ENCODE measurements at regions not wholly inside any gene's neighbourhood (a gene's known extent, or its start where the extent isn't known, plus 50 kb on each side); places are given as distances from the start of the nearest gene placed in this dataset.

DNA sequence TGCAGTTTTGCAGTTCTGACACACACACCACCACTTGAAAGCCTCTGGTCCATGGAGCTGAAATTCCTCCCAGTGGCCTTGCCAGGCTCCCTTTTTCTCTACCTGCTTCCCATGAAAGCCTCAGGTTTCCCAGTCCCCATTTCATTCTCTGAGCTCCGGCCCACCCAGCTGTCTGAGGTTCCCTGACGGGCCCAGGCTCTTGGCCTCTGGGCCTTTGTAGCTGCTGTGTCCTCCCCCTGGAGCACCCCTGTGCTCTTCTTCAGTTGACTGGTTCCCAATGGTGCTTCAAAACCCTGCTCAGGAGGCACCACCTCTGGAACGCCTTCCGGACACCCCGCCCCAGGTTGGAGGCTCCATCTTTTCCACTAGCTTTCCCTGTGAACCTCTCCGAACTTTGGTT is 155.9 kb upstream of the SHB start:
- H3K4me3 ChIP-seq: no peak overlapping the region
- H3K27ac ChIP-seq: no peak overlapping the region
- DNase-seq (no peak), ATAC-seq (no peak)
- TF ChIP-seq, protein P1, sequence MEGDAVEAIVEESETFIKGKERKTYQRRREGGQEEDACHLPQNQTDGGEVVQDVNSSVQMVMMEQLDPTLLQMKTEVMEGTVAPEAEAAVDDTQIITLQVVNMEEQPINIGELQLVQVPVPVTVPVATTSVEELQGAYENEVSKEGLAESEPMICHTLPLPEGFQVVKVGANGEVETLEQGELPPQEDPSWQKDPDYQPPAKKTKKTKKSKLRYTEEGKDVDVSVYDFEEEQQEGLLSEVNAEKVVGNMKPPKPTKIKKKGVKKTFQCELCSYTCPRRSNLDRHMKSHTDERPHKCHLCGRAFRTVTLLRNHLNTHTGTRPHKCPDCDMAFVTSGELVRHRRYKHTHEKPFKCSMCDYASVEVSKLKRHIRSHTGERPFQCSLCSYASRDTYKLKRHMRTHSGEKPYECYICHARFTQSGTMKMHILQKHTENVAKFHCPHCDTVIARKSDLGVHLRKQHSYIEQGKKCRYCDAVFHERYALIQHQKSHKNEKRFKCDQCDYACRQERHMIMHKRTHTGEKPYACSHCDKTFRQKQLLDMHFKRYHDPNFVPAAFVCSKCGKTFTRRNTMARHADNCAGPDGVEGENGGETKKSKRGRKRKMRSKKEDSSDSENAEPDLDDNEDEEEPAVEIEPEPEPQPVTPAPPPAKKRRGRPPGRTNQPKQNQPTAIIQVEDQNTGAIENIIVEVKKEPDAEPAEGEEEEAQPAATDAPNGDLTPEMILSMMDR (IDR thresholded peaks at IDR 0.05): no peak
- TF ChIP-seq POLR2A (IDR thresholded peaks at IDR 0.05): no peak
- intact Hi-C loops (cut with DNase I): loop anchor here in 1 of 10 donors (5.0 kb wide), 1 partner anchor 37 kb away; no protein-coding TSS in a partner anchor
- H3K9me3 ChIP-seq: no peaks in the 10 kb centered on the region
- no peaks in the 10 kb centered on the region for H3K36me3 ChIP-seq
- H3K4me1 ChIP-seq: peaks cover 0 to 11% (median 0%) of the 10 kb centered on the region in 12 donors
- WGBS, 4 donors: 87 to 97% (median 92%) methylated on average over 6 of the region's 6 CpGs
- H3K27me3 ChIP-seq: peaks cover 0 to 26% (median 0%) of the 10 kb centered on the region in 9 donors

DNA sequence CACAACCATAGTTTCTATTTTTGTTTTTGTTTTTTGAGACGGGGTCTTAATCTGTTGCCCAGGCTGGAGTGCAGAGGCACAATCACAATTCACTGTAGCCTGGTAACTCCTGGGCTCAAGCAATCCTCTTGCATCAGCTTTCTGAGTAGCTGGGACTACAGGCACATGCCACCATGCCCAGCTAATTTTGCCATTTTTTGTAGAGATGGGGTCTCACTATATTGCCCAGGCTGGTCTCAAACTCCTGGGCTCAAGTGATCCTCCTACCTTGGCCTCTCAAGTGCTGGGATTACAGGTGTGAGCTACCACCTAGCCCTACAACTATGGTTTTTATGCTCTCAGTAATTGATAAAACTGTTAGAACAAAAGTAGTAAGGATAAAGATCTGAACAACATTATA is 147.5 kb upstream of the SHB start:
- H3K27me3 ChIP-seq: peaks cover 0 to 3% (median 0%) of the 10 kb centered on the region in 9 donors
- H3K4me1 ChIP-seq: no peaks in the 10 kb centered on the region
- intact Hi-C loops (cut with DNase I): loop anchor here in 1 of 10 donors (10.0 kb wide), 1 partner anchor 92 kb away; no protein-coding TSS in a partner anchor
- DNase-seq: no peak
- 83 to 95% (median 92%) methylated on average over 1 of the region's 1 CpG for WGBS, 4 donors
- H3K27ac ChIP-seq: no peak overlapping the region
- H3K36me3 ChIP-seq: no peaks in the 10 kb centered on the region
- no peak for TF ChIP-seq POLR2A (IDR thresholded peaks at IDR 0.05)
- TF ChIP-seq, protein P1 (IDR thresholded peaks at IDR 0.05): no peak
- no peaks in the 10 kb centered on the region for H3K9me3 ChIP-seq
- ATAC-seq: no peak
- no peak overlapping the region for H3K4me3 ChIP-seq

DNA sequence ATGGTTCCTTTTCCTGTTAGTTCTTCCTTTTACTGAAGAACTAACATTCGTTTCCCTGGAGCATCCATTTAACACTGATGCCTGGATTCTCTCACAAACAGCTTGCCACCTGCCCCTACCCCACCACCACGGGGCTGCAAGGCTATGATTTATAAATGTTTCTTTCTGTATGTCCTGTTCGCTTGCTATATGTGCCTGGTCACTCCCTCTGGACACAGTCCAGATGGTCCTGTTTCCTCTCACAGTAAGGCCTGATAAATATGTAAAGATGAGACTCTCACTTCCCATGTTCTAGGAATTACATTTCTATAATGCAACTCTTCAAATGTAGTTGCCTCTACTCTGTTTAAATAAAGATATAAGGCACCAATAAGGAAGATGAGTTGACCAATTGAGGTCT is 146.4 kb upstream of the SHB start:
- Histone ChIP-seq H3K27ac (no peak overlapping the region), H3K4me3 (no peak overlapping the region), H3K9me3 (no peaks in the 10 kb centered on the region), H3K36me3 (no peaks in the 10 kb centered on the region), H3K4me1 (no peaks in the 10 kb centered on the region), H3K27me3 (peaks cover 0 to 3% (median 0%) of the 10 kb centered on the region in 9 donors)
- intact Hi-C loops (cut with DNase I): loop anchor here in 1 of 10 donors (10.0 kb wide), 1 partner anchor 91 kb away; no protein-coding TSS in a partner anchor
- DNase-seq: no peak
- no peak for ATAC-seq
- WGBS, 4 donors: 26 to 35% (median 32%) methylated on average over 3 of the region's 3 CpGs
- TF ChIP-seq, protein P1 (IDR thresholded peaks at IDR 0.05): no peak

DNA sequence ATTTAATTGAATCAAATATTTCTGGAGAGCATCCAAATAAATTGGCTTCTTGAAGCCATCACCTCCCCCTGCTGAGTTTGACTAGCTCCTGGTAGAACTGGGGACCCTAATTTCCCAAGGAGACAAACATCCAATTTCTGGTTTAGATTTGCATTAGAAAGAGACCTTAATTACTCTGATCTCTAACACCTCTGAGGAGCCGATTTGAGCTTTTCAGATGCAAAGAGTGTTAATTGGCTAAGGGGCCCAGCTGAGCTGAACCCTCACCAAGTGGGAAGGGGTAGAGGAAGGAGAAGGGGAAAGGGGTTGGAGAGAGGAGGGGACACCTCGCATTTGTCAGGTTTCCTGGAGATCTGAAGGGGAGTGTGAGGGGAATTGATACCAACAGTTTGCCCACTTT is 145.4 kb upstream of the SHB start:
- Histone ChIP-seq H3K27me3 (peaks cover 0 to 3% (median 0%) of the 10 kb centered on the region in 9 donors), H3K27ac (no peak overlapping the region), H3K9me3 (no peaks in the 10 kb centered on the region), H3K4me3 (no peak overlapping the region), H3K4me1 (no peaks in the 10 kb centered on the region), H3K36me3 (no peaks in the 10 kb centered on the region)
- TF ChIP-seq, protein P1 (IDR thresholded peaks at IDR 0.05): no peak
- 42 to 49% (median 46%) methylated on average over 2 of the region's 2 CpGs for WGBS, 4 donors
- no peak for DNase-seq
- intact Hi-C loops (cut with DNase I): loop anchor here in 1 of 10 donors (10.0 kb wide), 1 partner anchor 90 kb away; no protein-coding TSS in a partner anchor
- no peak for ATAC-seq
